ENCODE measurements at regions not wholly inside any gene's neighbourhood (a gene's known extent, or its start where the extent isn't known, plus 50 kb on each side); places are given as distances from the start of the nearest gene placed in this dataset.
A peak's percentile ranks its signal among the peaks of the same experiment; 100 is the strongest.

- Mint-ChIP-seq H3K36me3 (ENCODE audit: insufficient read depth, unreplicated experiment) (peaks cover 9% of the 10 kb centered on the region), H3K4me3 (ENCODE audit: unreplicated experiment) (peak overlapping the region; percentile 37), H3K4me1 (ENCODE audit: insufficient read depth, unreplicated experiment) (peaks cover 69% of the 10 kb centered on the region), H3K9me3 (ENCODE audit: unreplicated experiment) (no peaks in the 10 kb centered on the region), H3K27me3 (ENCODE audit: insufficient read depth, unreplicated experiment) (no peaks in the 10 kb centered on the region), H3K27ac (ENCODE audit: low read depth, unreplicated experiment) (peak overlapping the region; percentile 95)
- DNase-seq (ENCODE audit: unreplicated experiment), result peak; percentile 41
- ChIA-PET POLR2A (interaction anchor here (0.8 to 5.9 kb wide), 15 partner anchors 8 to 637 kb away, joined by 3 to 70 read pairs (median 5); no protein-coding TSS in a partner anchor), CTCF (interaction anchor here (0.7 to 2.5 kb wide), 17 partner anchors 8 to 890 kb away, joined by 3 to 18 read pairs (median 6); no protein-coding TSS in a partner anchor)
- no TSS peak for BruUV-seq (replicated peaks)
- intact Hi-C loops (cut with micrococcal nuclease), result loop anchor here (1.0 kb wide), 1 partner anchor 25 kb away; no protein-coding TSS in a partner anchor
- peak; percentile 35 for TF ChIP-seq CTCF (IDR thresholded peaks at IDR 0.05; ENCODE audit: unreplicated experiment)
These were observed 259.3 kb downstream of the SNX13 start for GRCh38 chr7:17680943-17681351.

- no peak for TF ChIP-seq CTCF (IDR thresholded peaks at IDR 0.05; ENCODE audit: unreplicated experiment)
- no peaks in the 10 kb centered on the region for H3K9me3 Mint-ChIP-seq (ENCODE audit: unreplicated experiment)
- no TSS peak for BruUV-seq (replicated peaks)
- H3K4me3 Mint-ChIP-seq (ENCODE audit: unreplicated experiment), result peak overlapping the region; percentile 6
- intact Hi-C loops (cut with micrococcal nuclease), result no loop called here
- peak overlapping the region; percentile 95 for H3K27ac Mint-ChIP-seq (ENCODE audit: low read depth, unreplicated experiment)
- POLR2A ChIA-PET, result interaction anchor here (0.8 to 5.9 kb wide), 6 partner anchors 8 to 376 kb away, joined by 3 to 70 read pairs (median 5); no protein-coding TSS in a partner anchor
- H3K36me3 Mint-ChIP-seq (ENCODE audit: insufficient read depth, unreplicated experiment), result peaks cover 9% of the 10 kb centered on the region
- H3K27me3 Mint-ChIP-seq (ENCODE audit: insufficient read depth, unreplicated experiment), result no peaks in the 10 kb centered on the region
- DNase-seq (ENCODE audit: unreplicated experiment), result peak; percentile 32
- CTCF ChIA-PET, result interaction anchor here (0.7 to 2.3 kb wide), 14 partner anchors 9 to 670 kb away, joined by 3 to 18 read pairs (median 6); no protein-coding TSS in a partner anchor
- peaks cover 64% of the 10 kb centered on the region for H3K4me1 Mint-ChIP-seq (ENCODE audit: insufficient read depth, unreplicated experiment)
These were observed 258.3 kb downstream of the SNX13 start for GRCh38 chr7:17681965-17682364.

GRCh38 chr7:17682586-17682985 is 257.7 kb downstream of the SNX13 start:
- no peaks in the 10 kb centered on the region for H3K9me3 Mint-ChIP-seq (ENCODE audit: unreplicated experiment)
- no TSS peak for BruUV-seq (replicated peaks)
- POLR2A ChIA-PET, result interaction anchor here (0.6 to 5.9 kb wide), 7 partner anchors 8 to 377 kb away, joined by 3 to 70 read pairs (median 4); no protein-coding TSS in a partner anchor
- H3K27ac Mint-ChIP-seq (ENCODE audit: low read depth, unreplicated experiment), result no peak overlapping the region
- CTCF ChIA-PET, result interaction anchor here (0.6 to 2.3 kb wide), 12 partner anchors 10 to 669 kb away, joined by 3 to 18 read pairs (median 4); no protein-coding TSS in a partner anchor
- no peak for TF ChIP-seq CTCF (IDR thresholded peaks at IDR 0.05; ENCODE audit: unreplicated experiment)
- no peak for DNase-seq (ENCODE audit: unreplicated experiment)
- H3K4me1 Mint-ChIP-seq (ENCODE audit: insufficient read depth, unreplicated experiment), result peaks cover 60% of the 10 kb centered on the region
- no peaks in the 10 kb centered on the region for H3K27me3 Mint-ChIP-seq (ENCODE audit: insufficient read depth, unreplicated experiment)
- intact Hi-C loops (cut with micrococcal nuclease), result no loop called here
- H3K4me3 Mint-ChIP-seq (ENCODE audit: unreplicated experiment), result no peak overlapping the region
- peaks cover 9% of the 10 kb centered on the region for H3K36me3 Mint-ChIP-seq (ENCODE audit: insufficient read depth, unreplicated experiment)

- H3K4me3 Mint-ChIP-seq (ENCODE audit: unreplicated experiment), result no peak overlapping the region
- intact Hi-C loops (cut with micrococcal nuclease), result no loop called here
- POLR2A ChIA-PET, result no interaction called here
- H3K9me3 Mint-ChIP-seq (ENCODE audit: unreplicated experiment), result no peaks in the 10 kb centered on the region
- peaks cover under 1% of the 10 kb centered on the region for H3K36me3 Mint-ChIP-seq (ENCODE audit: insufficient read depth, unreplicated experiment)
- H3K4me1 Mint-ChIP-seq (ENCODE audit: insufficient read depth, unreplicated experiment), result peaks cover 39% of the 10 kb centered on the region
- no peaks in the 10 kb centered on the region for H3K27me3 Mint-ChIP-seq (ENCODE audit: insufficient read depth, unreplicated experiment)
- CTCF ChIA-PET, result interaction anchor here (0.7 to 2.3 kb wide), 3 partner anchors 85 to 887 kb away, joined by 3 to 9 read pairs (median 3); no protein-coding TSS in a partner anchor
- no peak for TF ChIP-seq CTCF (IDR thresholded peaks at IDR 0.05; ENCODE audit: unreplicated experiment)
- no peak overlapping the region for H3K27ac Mint-ChIP-seq (ENCODE audit: low read depth, unreplicated experiment)
- no peak for DNase-seq (ENCODE audit: unreplicated experiment)
- no TSS peak for BruUV-seq (replicated peaks)
These were observed 255.2 kb downstream of the SNX13 start for GRCh38 chr7:17685141-17685540.
